GM12872 (cell line): ENCODE measurements at regions not wholly inside any gene's neighbourhood (a gene's known extent, or its start where the extent isn't known, plus 50 kb on each side); places are given as distances from the start of the nearest gene placed in this dataset.

Experiments
- CTCF ChIP-seq: IDR thresholded peaks from 3 replicates; pipeline ENCODE4 v1.5.1; 2011; ENCODE audit warnings: low read depth, mild to moderate bottlenecking, low read length, moderate library complexity; ENCODE audit not compliant: insufficient read depth

DNA sequence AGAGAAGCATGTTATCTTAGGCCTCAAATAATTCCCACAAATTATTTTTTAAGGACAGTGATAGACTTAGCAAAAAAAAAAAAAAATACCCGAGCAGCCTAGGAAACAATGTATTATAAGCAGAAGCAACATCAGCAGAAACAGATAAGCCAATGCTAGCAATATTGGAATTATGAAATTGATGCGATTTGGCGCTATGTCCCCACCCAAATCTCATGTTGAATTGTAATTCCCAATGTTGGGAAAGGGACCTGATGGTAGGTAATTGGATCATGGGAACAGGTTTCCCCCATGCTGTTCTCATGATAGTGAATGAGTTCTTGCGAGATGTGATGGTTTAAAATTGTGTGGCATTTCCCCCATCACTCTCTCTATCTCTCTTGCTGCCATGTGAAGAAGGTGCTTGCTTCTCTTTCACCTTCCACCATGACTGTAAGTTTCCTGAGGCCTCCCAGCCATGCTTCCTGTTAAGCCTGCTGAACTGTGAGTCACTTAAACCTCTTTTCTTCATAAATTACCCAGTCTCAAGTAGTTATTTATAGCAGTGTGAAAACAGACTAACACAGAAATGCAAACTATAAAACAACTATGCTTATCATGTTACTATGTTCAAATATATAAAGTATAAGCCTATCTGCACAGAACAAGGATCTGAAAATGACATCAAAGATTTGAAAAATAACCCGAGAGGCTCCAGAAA is 75.6 kb upstream of the HIVEP3 start:
- TF ChIP-seq CTCF, result no peak

DNA sequence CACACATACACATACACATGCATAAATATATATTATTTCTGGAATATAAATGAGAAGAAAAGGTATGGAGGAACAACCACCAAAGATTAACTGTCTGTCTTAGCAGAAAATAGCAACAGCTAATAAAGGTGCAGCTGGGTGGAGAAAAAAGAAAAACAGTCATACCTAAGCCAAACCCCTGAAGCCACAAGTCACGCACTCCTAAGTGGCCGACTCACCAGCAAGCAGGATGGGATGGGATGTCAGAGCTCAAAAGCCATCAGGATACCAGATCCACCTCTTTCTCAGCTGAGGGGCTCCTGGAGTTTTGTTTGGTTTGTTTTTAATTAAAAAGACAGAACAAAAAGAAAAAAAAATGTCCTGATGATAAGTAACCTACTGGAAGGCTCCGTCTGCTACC is 64.7 kb upstream of the HIVEP3 start:
- TF ChIP-seq CTCF, result no peak

GRCh38 chr1:41981796-41982195 is 63.1 kb upstream of the HIVEP3 start:
- TF ChIP-seq CTCF, result no peak

DNA sequence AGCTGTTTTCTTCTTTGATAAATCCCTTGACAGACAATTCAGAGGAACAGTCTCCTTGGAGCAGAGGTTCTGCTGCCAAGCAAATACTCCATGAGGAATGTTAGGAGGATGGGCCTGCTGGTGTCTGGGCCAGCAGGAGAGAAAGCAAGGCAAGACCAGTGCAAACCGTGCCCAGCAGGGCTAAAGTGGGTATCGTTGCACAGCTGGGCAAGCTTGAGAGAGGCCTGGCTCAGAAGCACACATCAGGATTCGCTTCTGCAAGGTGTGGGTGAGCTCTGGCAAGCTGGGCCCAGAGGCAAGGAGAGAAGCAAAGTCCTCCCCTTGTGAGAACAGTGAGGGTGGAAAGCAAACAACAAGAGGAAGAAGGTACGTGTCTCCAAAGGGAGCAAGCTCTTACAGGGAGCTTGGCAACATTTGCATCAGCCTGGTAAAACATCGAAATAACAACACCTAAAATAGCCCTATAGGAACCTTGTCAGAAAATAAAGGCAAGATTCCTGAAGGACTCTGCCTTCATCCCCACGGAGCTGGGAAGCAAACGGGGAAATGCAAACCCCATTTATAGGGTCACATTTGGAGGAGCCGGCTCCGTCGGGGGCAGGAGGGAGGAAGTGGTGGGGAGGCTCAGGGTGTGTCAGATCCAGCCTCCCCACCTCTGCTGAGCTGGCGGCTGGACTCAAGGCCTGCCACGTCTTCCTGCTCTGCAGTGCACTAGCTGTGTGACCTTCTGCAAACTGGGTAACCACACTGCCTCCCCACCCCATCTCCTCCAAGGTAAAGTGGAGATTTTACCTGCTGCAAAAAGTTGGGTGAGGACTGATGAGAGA is 62.3 kb upstream of the HIVEP3 start:
- no peak for TF ChIP-seq CTCF

DNA sequence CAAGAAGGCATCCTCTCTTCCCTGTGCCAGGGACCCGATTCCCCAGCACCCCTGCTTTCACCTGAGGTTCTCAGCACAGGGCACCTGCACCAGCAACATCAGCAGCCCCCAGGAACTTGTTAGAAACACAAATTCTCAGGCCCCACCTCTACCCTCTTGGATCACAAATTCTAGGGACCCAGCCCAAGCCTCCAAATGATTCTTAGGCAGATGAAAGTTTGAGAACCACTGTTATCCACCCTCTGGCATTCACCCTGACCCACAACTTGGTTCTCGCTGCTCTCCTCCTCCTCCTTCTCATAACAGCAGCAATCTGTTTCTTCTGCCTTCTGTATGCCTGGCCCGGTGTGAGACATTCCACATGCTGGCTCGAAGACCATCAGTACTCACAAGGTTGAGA is 60.3 kb upstream of the HIVEP3 start:
- TF ChIP-seq CTCF, result no peak

GRCh38 chr1:41977326-41977725 is 58.6 kb upstream of the HIVEP3 start:
- TF ChIP-seq CTCF, result no peak

GRCh38 chr1:41976671-41977070 is 57.9 kb upstream of the HIVEP3 start:
- no peak for TF ChIP-seq CTCF
